ENCODE measurements at regions not wholly inside any gene's neighbourhood (a gene's known extent, or its start where the extent isn't known, plus 50 kb on each side); places are given as distances from the start of the nearest gene placed in this dataset.
"Not testable (repeated sequence)": the region's sequence is repeated elsewhere in the genome, so short reads cannot be mapped to it uniquely, and the experiment has no call there.

DNA sequence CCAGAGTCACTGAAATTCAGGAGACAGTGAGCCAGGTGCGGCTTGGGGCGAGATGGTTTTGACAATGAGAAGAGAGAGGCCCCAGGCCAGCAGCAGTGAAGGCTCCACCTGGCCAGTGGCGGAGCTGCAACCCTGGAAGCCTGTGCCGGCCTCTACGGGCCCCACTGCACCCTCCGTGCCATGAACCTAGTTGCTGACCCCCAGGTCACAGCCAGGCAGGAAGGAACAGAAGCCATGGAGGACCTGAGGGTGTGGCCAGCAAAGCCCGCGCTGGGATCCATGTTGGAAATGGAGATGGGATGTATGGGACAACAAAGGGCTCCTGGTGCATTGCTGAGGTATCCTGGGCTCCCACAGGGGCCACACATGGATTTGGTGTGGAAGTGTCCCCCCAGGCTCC, 1528.5 kb downstream of the BRD1 start (continued):
- TF ChIP-seq, protein P1, sequence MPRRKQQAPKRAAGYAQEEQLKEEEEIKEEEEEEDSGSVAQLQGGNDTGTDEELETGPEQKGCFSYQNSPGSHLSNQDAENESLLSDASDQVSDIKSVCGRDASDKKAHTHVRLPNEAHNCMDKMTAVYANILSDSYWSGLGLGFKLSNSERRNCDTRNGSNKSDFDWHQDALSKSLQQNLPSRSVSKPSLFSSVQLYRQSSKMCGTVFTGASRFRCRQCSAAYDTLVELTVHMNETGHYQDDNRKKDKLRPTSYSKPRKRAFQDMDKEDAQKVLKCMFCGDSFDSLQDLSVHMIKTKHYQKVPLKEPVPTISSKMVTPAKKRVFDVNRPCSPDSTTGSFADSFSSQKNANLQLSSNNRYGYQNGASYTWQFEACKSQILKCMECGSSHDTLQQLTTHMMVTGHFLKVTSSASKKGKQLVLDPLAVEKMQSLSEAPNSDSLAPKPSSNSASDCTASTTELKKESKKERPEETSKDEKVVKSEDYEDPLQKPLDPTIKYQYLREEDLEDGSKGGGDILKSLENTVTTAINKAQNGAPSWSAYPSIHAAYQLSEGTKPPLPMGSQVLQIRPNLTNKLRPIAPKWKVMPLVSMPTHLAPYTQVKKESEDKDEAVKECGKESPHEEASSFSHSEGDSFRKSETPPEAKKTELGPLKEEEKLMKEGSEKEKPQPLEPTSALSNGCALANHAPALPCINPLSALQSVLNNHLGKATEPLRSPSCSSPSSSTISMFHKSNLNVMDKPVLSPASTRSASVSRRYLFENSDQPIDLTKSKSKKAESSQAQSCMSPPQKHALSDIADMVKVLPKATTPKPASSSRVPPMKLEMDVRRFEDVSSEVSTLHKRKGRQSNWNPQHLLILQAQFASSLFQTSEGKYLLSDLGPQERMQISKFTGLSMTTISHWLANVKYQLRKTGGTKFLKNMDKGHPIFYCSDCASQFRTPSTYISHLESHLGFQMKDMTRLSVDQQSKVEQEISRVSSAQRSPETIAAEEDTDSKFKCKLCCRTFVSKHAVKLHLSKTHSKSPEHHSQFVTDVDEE (CRISPR knock-in tag; IDR thresholded peaks at IDR 0.05): no peak

DNA sequence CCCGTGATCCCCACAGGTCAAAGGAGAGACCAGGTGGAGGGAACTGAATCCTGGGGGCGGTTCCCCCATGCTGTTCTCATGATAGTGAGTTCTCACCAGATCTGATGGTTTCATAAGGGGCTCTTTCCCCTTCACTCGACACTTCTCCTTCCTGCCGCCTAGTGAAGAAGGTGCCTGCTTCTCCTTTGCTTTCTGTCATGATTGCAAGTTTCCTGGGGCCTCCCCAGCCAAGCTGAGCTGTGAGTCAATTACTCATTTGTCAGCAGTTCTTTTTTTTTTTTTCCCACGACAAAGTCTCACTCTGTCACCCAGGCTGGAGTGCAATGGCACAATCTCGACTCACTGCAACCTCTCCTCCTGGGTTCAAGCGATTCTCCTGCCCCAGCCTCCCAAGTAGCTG, 1530.4 kb downstream of the BRD1 start:
- TF ChIP-seq, protein P2, sequence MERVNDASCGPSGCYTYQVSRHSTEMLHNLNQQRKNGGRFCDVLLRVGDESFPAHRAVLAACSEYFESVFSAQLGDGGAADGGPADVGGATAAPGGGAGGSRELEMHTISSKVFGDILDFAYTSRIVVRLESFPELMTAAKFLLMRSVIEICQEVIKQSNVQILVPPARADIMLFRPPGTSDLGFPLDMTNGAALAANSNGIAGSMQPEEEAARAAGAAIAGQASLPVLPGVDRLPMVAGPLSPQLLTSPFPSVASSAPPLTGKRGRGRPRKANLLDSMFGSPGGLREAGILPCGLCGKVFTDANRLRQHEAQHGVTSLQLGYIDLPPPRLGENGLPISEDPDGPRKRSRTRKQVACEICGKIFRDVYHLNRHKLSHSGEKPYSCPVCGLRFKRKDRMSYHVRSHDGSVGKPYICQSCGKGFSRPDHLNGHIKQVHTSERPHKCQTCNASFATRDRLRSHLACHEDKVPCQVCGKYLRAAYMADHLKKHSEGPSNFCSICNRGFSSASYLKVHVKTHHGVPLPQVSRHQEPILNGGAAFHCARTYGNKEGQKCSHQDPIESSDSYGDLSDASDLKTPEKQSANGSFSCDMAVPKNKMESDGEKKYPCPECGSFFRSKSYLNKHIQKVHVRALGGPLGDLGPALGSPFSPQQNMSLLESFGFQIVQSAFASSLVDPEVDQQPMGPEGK (CRISPR knock-in tag; IDR thresholded peaks at IDR 0.05; ENCODE audit: borderline replicate concordance): no peak
- no peak for TF ChIP-seq RARB (CRISPR knock-in tag; IDR thresholded peaks at IDR 0.05)
- no peak for TF ChIP-seq TCF4 (CRISPR knock-in tag; IDR thresholded peaks at IDR 0.05; ENCODE audit: borderline replicate concordance)
- TF ChIP-seq BACH2 (CRISPR knock-in tag; IDR thresholded peaks at IDR 0.05; ENCODE audit: borderline replicate concordance): no peak
- TF ChIP-seq SNAI2 (CRISPR knock-in tag; IDR thresholded peaks at IDR 0.05): no peak
- TF ChIP-seq ZFP3 (CRISPR knock-in tag; IDR thresholded peaks at IDR 0.05): no peak
- no peak for TF ChIP-seq ZFP30 (CRISPR knock-in tag; IDR thresholded peaks at IDR 0.05)
- TF ChIP-seq, protein P1 (CRISPR knock-in tag; IDR thresholded peaks at IDR 0.05): no peak
- TF ChIP-seq ZNF565 (CRISPR knock-in tag; conservative IDR thresholded peaks at IDR 0.05; ENCODE audit: low read depth): no peak
- TF ChIP-seq, protein P3, sequence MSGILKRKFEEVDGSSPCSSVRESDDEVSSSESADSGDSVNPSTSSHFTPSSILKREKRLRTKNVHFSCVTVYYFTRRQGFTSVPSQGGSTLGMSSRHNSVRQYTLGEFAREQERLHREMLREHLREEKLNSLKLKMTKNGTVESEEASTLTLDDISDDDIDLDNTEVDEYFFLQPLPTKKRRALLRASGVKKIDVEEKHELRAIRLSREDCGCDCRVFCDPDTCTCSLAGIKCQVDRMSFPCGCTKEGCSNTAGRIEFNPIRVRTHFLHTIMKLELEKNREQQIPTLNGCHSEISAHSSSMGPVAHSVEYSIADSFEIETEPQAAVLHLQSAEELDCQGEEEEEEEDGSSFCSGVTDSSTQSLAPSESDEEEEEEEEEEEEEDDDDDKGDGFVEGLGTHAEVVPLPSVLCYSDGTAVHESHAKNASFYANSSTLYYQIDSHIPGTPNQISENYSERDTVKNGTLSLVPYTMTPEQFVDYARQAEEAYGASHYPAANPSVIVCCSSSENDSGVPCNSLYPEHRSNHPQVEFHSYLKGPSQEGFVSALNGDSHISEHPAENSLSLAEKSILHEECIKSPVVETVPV (CRISPR knock-in tag; IDR thresholded peaks at IDR 0.05): no peak
- no peak for TF ChIP-seq ESRRG (CRISPR knock-in tag; IDR thresholded peaks at IDR 0.05)
- TF ChIP-seq ZNF70 (CRISPR knock-in tag; IDR thresholded peaks at IDR 0.05): no peak
- TF ChIP-seq ARNTL (CRISPR knock-in tag; IDR thresholded peaks at IDR 0.05; ENCODE audit: borderline replicate concordance, low read depth): no peak
- ATAC-seq: no peak

DNA sequence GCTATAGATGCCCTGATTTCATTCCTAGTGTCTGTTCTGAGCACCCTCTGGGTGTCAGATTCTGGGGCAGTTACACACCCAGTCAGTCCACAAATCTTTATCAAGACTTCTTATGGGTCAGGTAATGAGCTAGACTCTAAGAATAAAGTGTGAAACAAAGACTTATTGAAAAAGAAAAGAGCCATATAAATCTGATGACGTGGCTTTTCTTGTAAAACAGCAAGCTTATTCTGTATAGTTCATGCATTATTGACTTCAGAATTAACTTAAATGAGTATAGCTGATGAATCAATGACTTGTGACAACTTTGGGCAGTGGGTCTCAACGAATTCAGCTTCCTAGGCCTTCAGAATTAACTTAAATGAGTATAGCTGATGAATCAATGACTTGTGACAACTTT, 1527.5 kb downstream of the TBC1D22A start:
- ATAC-seq: not testable (repeated sequence)

DNA sequence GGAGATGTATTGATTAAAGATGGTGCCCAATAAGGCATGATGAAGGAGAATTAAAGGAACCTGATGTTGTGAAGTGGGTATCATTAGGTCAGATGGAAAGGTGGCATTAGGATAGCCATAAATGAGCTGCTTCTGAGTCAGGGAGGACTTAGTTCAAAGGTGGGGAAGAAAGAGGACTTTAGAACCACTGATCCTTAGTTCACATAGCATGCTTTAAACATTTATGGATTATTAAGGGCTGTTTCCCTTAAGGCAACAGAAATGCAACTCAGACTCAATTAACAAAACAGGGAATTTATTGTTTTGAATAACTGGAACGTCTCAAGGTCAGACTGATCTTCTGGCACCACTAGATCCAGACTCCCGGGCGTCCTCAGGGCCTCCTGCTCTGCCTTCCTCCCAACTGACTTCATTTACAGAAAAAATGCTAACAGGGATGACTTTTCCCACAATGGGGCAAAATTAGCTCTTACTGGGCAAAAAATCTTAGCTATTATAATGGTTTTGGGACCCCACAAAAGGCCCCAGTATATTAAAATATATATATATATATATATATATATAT, 1526.0 kb downstream of the TBC1D22A start:
- no peak for ATAC-seq
- TF ChIP-seq TOX (CRISPR knock-in tag; IDR thresholded peaks at IDR 0.05; ENCODE audit: borderline replicate concordance) (no peak), ZNF8 (CRISPR knock-in tag; IDR thresholded peaks at IDR 0.05) (no peak), OSR1 (CRISPR knock-in tag; IDR thresholded peaks at IDR 0.05) (no peak), ISL1 (CRISPR knock-in tag; IDR thresholded peaks at IDR 0.05) (no peak), TCF4 (CRISPR knock-in tag; IDR thresholded peaks at IDR 0.05; ENCODE audit: borderline replicate concordance) (no peak), SNAI2 (CRISPR knock-in tag; IDR thresholded peaks at IDR 0.05) (no peak), GLIS3 (CRISPR knock-in tag; IDR thresholded peaks at IDR 0.05) (no peak), ARNTL (CRISPR knock-in tag; IDR thresholded peaks at IDR 0.05; ENCODE audit: borderline replicate concordance, low read depth) (no peak), RARB (CRISPR knock-in tag; IDR thresholded peaks at IDR 0.05) (no peak), ESRRG (CRISPR knock-in tag; IDR thresholded peaks at IDR 0.05) (no peak), BACH2 (CRISPR knock-in tag; IDR thresholded peaks at IDR 0.05; ENCODE audit: borderline replicate concordance) (no peak)
- TF ChIP-seq, protein P3 (CRISPR knock-in tag; IDR thresholded peaks at IDR 0.05): no peak
- TF ChIP-seq, protein P4, sequence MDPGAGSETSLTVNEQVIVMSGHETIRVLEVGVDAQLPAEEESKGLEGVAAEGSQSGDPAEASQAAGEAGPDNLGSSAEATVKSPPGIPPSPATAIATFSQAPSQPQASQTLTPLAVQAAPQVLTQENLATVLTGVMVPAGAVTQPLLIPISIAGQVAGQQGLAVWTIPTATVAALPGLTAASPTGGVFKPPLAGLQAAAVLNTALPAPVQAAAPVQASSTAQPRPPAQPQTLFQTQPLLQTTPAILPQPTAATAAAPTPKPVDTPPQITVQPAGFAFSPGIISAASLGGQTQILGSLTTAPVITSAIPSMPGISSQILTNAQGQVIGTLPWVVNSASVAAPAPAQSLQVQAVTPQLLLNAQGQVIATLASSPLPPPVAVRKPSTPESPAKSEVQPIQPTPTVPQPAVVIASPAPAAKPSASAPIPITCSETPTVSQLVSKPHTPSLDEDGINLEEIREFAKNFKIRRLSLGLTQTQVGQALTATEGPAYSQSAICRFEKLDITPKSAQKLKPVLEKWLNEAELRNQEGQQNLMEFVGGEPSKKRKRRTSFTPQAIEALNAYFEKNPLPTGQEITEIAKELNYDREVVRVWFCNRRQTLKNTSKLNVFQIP (CRISPR knock-in tag; IDR thresholded peaks at IDR 0.05; ENCODE audit: borderline replicate concordance, low read depth): no peak
- TF ChIP-seq, protein P1 (CRISPR knock-in tag; IDR thresholded peaks at IDR 0.05): no peak

All from SK-N-SH treated with all-trans-retinoic acid at 6 μM for 48 hours (cell line).